Skin epidermis (tissue), 12 donors: ENCODE measurements at regions not wholly inside any gene's neighbourhood (a gene's known extent, or its start where the extent isn't known, plus 50 kb on each side); places are given as distances from the start of the nearest gene placed in this dataset.
"Not testable (repeated sequence)": the region's sequence is repeated elsewhere in the genome, so short reads cannot be mapped to it uniquely, and the experiment has no call there.

Source experiments
- H3K27ac ChIP-seq, 21 experiments: fragments of 200-600 bp; sonication (generic) in 11 of 21; one replicate each; pipeline ENCODE4 v1.5.0; 2020; ENCODE audit warnings: mild to moderate bottlenecking in 3 of 21, inconsistent platforms in 2 of 21, moderate library complexity in 2 of 21
- H3K4me3 ChIP-seq, 7 experiments: fragments of 200-600 bp; sonication (generic) in 2 of 7; one replicate each; pipeline ENCODE4 v1.5.0; 2020; ENCODE audit warnings: inconsistent platforms in 2 of 7, mild to moderate bottlenecking in 2 of 7, moderate library complexity in 1 of 7

GRCh38 chr5:23451156-23451555 lies 56.3 kb upstream of the PRDM9 start:
- Histone ChIP-seq H3K4me3 (no peak overlapping the region), H3K27ac (no peak overlapping the region)

GRCh38 chr5:23450187-23450586 lies 57.2 kb upstream of the PRDM9 start:
- no peak overlapping the region for H3K27ac ChIP-seq
- H3K4me3 ChIP-seq = no peak overlapping the region

GRCh38 chr5:23448627-23449026 lies 58.8 kb upstream of the PRDM9 start:
- H3K4me3 ChIP-seq = no peak overlapping the region
- H3K27ac ChIP-seq = no peak overlapping the region

- Histone ChIP-seq H3K27ac (no peak overlapping the region), H3K4me3 (no peak overlapping the region)
These were observed 61.0 kb upstream of the PRDM9 start for GRCh38 chr5:23446424-23446823.

DNA sequence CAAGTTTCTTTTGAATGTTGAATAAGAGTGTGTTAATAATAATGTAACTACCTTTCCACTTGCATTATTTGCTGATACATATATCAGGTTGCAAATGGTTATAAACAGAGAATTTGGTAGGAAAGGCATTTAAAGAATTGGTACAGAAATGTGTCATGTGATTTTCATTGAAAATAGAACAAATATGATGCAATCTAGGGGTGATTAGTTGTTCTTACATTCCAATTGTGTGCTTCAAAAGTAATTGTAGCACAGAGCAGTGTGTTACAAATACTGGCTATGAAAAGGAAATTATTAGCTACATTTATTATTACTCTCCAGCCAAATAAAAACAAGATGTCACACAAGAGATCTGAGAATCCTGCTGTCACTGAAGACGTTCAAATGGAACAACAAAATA lies 61.8 kb upstream of the PRDM9 start:
- no peak overlapping the region for H3K27ac ChIP-seq
- no peak overlapping the region for H3K4me3 ChIP-seq

DNA sequence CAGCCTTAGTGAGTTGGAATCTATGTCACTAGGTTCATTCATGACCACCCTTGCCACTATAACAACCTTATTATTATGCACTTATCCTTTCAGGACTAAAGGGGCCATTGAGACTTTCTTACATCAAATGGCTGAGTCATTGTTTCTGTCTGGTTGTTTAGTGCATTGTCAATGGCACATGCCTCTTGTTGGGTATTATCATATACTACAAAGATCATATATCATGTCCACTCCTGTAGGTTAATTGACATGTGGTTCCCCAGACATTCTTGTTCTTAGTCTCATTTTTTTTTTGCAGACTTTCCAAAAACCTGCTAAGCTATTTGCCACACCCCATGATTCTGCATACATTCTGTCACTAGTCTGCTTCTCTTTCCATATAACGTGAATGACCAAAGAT lies 66.7 kb upstream of the PRDM9 start:
- no peak overlapping the region for H3K27ac ChIP-seq
- no peak overlapping the region for H3K4me3 ChIP-seq

- no peak overlapping the region for H3K27ac ChIP-seq
- no peak overlapping the region for H3K4me3 ChIP-seq
These were observed 70.4 kb upstream of the PRDM9 start for GRCh38 chr5:23437011-23437410.

DNA sequence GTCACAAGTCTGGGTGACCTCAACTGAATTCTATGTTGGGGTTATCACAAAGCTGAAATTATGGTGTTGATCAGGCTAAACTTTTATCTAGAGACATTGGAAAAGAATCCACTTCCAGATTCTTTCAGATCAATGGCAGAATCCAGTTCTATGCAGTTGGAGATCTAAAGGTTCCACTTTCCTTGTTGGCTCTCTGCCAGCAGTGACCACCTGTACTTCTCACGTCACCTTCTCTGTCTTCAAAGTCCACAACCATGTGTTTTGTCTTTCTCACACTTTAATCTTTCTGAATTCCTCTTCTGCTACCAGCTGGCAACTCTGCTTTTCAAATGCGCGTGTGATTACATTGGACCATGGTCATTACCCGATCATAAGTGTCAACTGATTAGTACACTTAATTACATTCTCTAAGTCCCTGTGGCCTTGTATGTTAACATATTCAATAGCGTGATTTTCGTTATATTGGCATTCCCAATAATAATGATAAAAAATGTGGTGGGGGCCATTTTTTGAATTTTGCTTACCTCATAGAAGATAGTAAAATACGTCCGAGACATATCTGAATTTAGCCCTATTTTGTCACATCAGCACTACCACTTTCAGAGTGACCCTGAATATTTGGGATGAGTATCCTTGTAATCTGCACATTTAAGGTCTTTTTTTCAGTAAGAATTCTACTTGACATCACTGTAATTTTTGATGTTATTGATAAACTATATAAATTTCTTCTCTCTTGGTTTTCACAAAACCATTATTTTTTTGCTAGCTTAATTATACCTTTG lies 73.7 kb upstream of the PRDM9 start:
- no peak overlapping the region for H3K27ac ChIP-seq
- H3K4me3 ChIP-seq = no peak overlapping the region

GRCh38 chr5:23428705-23429104 lies 78.7 kb upstream of the PRDM9 start:
- H3K27ac ChIP-seq = no peak overlapping the region
- no peak overlapping the region for H3K4me3 ChIP-seq

GRCh38 chr5:23420214-23420613 lies 87.2 kb upstream of the PRDM9 start:
- H3K4me3 ChIP-seq, H3K27ac ChIP-seq: not testable (repeated sequence)

- no peak overlapping the region for H3K27ac ChIP-seq
- no peak overlapping the region for H3K4me3 ChIP-seq
These were observed 88.3 kb upstream of the PRDM9 start for GRCh38 chr5:23419115-23419514.

- Histone ChIP-seq H3K4me3 (no peak overlapping the region), H3K27ac (no peak overlapping the region)
These were observed 94.9 kb upstream of the PRDM9 start for GRCh38 chr5:23412515-23412914.

- H3K4me3 ChIP-seq = no peak overlapping the region
These were observed 95.4 kb upstream of the PRDM9 start for GRCh38 chr5:23411994-23412393.

GRCh38 chr5:23411200-23411599 lies 96.2 kb upstream of the PRDM9 start:
- Histone ChIP-seq H3K4me3 (no peak overlapping the region), H3K27ac (no peak overlapping the region)

More at GRCh38 chr5:23411994-23412393, 95.4 kb upstream of the PRDM9 start:
- H3K27ac ChIP-seq = no peak overlapping the region

DNA sequence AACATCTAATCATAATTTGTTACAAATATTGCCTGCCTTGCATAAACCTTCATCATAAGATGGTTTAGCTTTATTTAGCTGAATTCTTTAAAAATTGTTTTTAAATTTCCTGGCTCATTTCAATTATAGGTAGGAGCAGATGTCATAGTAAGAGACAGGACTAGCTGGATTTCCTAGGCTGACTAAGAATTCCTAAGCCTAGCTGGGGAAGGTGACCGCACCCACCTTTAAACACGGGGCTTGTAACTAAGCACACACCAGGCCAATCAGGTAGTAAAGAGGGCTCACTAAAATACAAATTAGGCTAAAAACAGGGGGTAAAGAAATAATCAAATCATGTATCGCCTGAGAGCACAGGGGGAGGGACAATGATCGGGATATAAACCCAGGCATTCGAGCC lies 96.6 kb upstream of the PRDM9 start:
- H3K27ac ChIP-seq, H3K4me3 ChIP-seq: not testable (repeated sequence)

GRCh38 chr5:23405316-23406068 lies 101.9 kb upstream of the PRDM9 start:
- H3K27ac ChIP-seq = no peak overlapping the region
- H3K4me3 ChIP-seq = no peak overlapping the region

- no peak overlapping the region for H3K27ac ChIP-seq
These were observed 104.8 kb upstream of the PRDM9 start for GRCh38 chr5:23402585-23402984.

DNA sequence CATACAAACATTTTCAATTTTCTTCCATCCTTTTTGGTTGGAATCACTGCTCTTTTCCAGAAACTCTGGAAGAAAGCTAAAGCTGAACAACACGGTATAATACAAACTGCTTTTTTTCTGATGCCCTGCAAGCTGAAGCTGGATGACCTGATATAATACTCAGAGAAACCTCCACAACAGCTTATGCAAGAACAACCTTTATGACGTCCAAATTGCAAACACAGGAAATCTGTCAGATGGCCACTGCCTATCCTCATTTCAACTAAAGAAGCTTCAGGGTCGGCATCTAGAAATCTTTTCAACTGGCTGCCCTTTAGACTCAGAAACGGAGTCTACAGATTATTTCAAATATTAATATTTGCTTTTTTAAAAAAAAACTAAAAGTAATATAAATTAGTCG lies 106.5 kb upstream of the PRDM9 start:
- H3K4me3 ChIP-seq = no peak overlapping the region
- no peak overlapping the region for H3K27ac ChIP-seq

More at GRCh38 chr5:23402585-23402984, 104.8 kb upstream of the PRDM9 start:
- no peak overlapping the region for H3K4me3 ChIP-seq

DNA sequence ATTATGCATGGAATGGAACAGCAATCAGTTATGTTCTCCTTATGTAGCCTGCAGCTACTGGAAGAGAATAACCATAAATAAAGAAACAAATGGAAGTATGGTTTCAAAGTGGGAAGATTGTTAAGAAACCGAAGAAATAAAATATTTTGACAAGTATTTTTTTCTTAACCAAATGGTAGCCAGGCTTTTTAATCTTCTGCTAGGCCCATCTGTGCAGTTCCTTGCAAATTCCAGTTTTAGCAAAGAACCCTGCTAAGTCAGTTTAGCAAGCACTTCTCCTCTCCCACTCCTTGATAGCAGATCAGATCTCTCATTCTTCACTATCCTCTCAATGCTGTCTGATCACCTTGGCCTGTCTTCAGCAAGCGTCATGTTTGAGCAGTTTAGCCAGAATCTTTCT lies 111.1 kb upstream of the PRDM9 start:
- H3K27ac ChIP-seq = no peak overlapping the region
- H3K4me3 ChIP-seq = no peak overlapping the region

DNA sequence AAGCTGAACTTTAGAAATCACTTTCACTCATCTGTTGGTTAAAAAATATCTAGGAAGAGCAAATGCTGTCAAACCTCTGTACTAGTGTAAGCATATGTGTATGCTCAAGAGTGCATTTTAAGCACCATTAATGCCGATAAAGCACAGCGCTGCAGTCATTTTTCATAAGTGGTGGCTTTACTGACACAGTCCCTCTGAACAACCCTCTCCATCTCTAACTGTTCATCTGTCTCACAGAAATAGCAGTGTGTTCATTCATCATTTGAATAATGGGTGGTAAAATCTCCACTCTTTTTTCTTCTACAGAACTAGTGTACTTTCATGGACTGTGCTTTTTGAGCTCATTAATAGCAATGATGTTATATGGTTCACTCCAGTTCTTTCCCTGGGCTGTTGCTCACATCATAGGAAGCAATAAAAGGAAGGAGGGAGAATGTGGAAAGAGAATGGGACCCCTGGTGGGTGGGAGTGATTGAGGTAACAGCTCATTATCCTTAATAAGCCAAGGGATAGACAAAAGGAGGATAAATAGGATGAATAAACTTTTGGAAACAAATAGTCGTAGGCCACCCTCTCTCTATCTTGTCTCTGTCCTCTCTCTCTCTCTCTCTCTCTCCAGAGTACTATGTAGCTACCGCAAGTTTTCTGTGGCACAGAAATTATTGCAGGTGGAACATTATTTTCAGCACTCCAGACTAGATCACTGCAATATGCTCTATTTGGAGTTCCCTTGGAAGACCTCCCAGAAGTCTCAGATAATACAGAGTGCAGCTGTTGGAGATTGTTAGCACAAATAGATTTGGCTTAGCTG lies 117.9 kb upstream of the PRDM9 start:
- H3K27ac ChIP-seq = no peak overlapping the region
- no peak overlapping the region for H3K4me3 ChIP-seq

- Histone ChIP-seq H3K27ac (no peak overlapping the region), H3K4me3 (no peak overlapping the region)
These were observed 122.4 kb upstream of the PRDM9 start for GRCh38 chr5:23385036-23385435.
